Cerebellar nuclear complex (tissue), 1 donor: ENCODE measurements at regions not wholly inside any gene's neighbourhood (a gene's known extent, or its start where the extent isn't known, plus 50 kb on each side); places are given as distances from the start of the nearest gene placed in this dataset.
"Not testable (repeated sequence)": the region's sequence is repeated elsewhere in the genome, so short reads cannot be mapped to it uniquely, and the experiment has no call there.

Source experiments
- DNase-seq, 2 experiments: peaks; one replicate each; lab custom pipeline; 2025; lab: John Stamatoyannopoulos, UW

GRCh38 chr15:26260517-26261133 is 397.5 kb upstream of the ATP10A start:
- DNase-seq, result no peak

DNA sequence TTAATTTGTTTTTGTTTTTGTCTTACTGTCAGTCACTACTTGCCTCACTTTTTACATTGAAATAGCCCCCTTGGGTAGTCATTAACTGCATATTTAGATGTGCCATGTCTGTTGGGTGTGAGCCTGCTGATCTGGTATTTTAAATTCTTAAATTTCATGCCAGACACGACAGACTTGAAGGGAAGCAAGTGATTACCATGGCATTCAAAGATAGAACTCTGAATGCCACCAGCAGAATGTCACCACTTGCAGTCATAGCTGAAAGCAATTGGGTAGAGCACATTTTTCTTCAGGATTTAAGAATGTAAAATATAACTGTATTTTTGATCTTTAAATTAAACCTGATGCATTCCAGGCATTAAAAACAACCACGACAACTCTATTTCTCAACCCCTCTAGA is 396.5 kb upstream of the ATP10A start:
- no peak for DNase-seq

- not testable (repeated sequence) for DNase-seq
These were observed 381.7 kb upstream of the ATP10A start for GRCh38 chr15:26244782-26245181.

- DNase-seq, result no peak
These were observed 380.3 kb upstream of the ATP10A start for GRCh38 chr15:26243382-26243781.

GRCh38 chr15:26242565-26243071 is 379.5 kb upstream of the ATP10A start:
- no peak for DNase-seq

DNA sequence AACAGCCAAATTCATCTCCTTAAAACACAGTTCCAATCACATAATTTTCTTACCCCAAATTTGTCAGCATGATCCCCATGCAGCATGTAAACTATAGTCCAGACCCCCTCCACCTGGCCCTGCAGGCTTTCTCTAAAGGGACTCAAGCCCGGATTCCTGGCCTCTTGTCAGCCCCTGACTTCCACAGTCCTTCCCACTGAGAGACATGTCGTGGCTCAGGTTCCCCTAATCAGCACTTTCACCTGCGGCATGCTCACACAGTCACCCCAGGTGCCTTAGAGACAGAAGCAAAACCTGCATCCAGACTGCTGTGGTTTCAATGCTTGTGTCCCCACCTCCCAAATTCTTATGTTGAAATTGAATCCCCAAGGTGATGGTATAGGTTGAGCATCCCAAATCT is 372.7 kb upstream of the ATP10A start:
- DNase-seq, result no peak

GRCh38 chr15:26234976-26235767 is 372.0 kb upstream of the ATP10A start:
- DNase-seq, result no peak

GRCh38 chr15:26232691-26233090 is 369.6 kb upstream of the ATP10A start:
- DNase-seq, result no peak

DNA sequence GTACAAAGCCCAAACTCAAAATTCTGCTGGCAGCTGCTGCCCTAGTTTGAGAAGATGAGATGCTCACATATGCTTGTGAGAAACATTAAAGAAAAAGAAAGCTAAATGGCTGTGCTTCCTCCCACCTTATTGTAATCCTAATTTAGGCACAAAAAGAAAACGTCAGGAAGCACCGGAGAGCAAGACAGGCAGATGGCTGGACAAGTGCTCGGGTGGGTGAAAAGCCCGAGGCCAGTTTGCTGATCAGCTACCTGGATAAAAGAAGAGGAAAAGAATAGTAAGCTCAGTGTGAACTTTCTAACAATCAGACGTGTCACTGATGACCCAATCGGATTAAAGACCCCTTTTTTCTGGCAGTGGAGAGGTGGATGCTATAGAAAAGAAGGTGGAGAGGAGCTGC is 368.0 kb upstream of the ATP10A start:
- no peak for DNase-seq

- no peak for DNase-seq
These were observed 361.1 kb upstream of the ATP10A start for GRCh38 chr15:26224266-26224665.

- no peak for DNase-seq
These were observed 360.6 kb upstream of the ATP10A start for GRCh38 chr15:26223720-26224119.

DNA sequence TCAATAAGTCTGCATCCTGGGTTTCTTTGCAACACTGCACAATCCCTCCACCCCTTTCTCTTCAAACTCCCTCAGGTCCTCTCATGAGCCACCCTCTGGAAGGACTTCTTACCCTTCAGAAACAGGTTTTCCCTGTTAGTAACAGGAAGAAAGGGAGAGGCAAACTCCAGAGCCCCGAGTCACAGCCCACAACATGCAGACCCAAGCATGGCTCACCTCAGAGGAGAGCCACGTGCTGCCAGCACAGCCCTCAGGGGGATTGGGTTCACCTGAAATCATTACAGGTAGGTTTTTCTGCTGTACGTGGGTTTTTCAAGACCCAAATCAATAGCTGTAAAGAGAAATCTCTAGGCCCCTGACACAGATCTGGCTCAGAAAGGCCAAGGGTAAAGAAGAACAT is 359.7 kb upstream of the ATP10A start:
- no peak for DNase-seq

DNA sequence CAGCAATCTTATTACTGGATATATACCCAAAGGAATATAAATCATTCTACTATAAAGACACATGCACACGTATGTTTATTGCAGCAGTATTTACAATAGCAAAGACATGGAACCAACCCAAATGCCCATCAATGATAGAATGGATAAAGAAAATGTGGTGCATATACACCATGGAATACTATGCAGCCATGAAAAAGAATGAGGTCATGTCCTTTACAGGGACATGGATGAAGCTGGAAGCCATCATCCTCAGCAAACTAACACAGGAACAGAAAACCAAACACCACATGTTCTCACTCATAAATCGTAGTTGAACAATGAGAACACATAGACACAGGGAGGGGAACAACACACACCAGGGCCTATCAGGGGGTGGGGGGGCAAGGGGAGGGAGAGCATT is 353.9 kb upstream of the ATP10A start:
- DNase-seq, result not testable (repeated sequence)

- DNase-seq, result no peak
These were observed 351.2 kb upstream of the ATP10A start for GRCh38 chr15:26214290-26214689.

GRCh38 chr15:26213427-26213826 is 350.3 kb upstream of the ATP10A start:
- no peak for DNase-seq

GRCh38 chr15:26212109-26212508 is 349.0 kb upstream of the ATP10A start:
- no peak for DNase-seq

DNA sequence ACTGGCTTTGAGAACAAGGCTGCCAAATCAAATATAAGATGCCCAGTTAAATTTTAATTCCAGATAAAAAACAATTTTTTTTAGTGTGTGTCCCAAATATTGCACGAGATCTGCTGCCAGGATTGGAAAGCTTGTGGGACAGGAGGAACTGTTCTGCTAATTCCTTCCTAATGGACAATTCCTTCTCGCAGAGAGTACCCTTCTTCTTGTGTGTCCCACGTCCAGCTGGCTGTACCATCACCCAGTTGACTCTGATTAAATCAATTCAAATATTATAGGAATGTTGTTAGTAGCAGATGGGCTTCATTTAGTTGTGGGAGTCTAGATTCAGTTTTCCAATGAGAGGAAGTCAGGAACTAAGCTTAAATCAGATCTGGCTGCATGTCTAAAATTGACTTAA is 347.9 kb upstream of the ATP10A start:
- no peak for DNase-seq

GRCh38 chr15:26201177-26201858 is 338.2 kb upstream of the ATP10A start:
- DNase-seq, result no peak

DNA sequence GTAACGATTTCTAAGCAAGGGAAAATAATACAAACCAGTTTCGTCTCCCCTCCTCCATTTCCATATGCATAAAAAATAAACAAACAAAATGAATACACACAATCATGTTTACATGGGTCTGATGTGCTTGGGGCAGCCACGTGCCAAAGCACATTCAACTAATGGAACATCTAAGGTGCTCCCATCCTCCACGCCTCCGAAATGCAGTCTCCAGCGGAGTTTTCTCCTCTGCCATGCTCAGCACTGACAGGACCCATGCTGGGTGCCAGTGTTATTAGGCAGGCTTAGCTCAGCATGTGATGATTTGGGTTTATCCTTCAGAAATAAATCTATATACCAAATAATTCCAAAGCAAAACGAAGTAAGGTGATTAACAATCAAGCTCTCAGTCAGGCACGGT is 337.3 kb upstream of the ATP10A start:
- DNase-seq, result no peak

- DNase-seq, result no peak
These were observed 334.6 kb upstream of the ATP10A start for GRCh38 chr15:26197719-26198118.

DNA sequence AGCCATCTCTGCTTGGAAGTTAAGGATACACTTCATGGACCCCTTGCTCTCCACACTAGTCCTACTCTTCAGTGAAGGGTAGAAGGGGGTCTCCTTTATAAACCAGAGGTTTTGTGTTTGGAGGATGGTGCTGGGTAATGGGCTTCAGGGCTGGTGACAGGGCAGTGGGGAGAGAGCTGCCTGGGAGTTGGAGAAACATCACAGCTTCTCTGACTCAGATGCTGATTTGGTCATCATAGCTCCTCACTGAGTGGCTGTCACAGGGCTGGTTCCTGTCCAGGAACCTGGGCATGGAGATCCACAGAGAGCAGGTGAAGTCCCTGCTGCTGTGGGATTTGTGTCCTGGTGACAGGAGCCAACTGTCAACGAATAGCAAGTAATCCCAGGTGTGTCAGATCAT is 333.9 kb upstream of the ATP10A start:
- DNase-seq, result no peak

DNA sequence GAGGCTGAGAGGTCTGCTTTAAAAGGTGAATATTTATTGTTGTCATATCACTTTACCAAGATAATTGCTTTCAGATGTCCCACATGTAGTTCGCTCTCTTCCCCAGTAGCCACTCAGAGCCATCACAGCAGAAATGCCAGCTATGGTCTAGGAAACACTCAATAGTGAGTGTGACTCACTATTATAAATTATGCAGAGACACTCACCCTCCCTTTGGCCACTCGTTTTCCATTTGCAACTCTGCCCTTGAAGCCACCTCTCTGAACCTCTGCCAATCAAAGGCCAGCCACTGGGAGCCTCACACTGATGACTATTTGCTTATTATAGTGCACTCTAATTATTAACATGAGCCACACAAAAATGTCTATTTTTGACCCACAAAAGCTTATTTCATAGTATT is 328.1 kb upstream of the ATP10A start:
- DNase-seq, result no peak

DNA sequence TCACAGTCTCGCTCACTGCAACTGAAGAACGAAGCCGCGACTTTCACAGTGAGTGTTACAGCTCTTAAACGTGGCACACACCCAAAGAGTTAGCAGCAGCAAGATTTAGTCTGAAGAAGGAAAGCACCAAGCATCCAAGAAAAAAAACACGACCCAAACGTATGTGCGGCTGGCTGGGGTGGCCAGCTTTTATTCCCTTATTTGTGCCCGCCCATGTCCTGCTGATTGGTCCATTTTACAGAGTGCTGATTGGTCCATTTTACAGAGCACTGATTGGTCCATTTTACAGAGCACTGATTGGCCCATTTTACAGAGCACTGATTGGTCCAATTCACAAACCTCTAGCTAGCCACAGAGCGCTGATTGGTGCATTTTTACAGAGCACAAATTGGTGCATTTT is 323.0 kb upstream of the ATP10A start:
- not testable (repeated sequence) for DNase-seq
